ENCODE measurements at regions not wholly inside any gene's neighbourhood (a gene's known extent, or its start where the extent isn't known, plus 50 kb on each side); places are given as distances from the start of the nearest gene placed in this dataset.
"Not testable (repeated sequence)": the region's sequence is repeated elsewhere in the genome, so short reads cannot be mapped to it uniquely, and the experiment has no call there.

DNA sequence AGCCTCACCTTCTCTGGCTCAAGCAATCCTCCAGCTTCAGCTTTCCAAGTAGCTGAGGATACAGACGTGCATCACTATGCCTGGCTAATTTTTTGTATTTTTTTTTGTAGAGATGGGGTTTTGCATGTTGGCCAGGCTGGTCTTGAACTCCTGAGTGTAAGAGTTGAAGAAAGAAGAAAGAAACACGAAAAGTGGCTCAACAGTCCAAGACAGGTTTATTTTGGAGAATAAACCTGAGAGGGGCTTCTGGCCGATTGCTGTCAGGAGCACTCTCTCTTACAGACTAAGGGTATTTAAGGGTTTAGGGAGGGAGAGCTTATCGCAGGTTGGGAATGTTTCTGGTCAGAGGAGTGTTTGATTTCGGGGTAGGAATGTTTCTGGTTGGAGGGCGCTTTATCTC, 75.9 kb downstream of the RRM2 start:
- FAIRE-seq; DNase-seq (ENCODE audit: insufficient read length, low spot score): not testable (repeated sequence)

DNA sequence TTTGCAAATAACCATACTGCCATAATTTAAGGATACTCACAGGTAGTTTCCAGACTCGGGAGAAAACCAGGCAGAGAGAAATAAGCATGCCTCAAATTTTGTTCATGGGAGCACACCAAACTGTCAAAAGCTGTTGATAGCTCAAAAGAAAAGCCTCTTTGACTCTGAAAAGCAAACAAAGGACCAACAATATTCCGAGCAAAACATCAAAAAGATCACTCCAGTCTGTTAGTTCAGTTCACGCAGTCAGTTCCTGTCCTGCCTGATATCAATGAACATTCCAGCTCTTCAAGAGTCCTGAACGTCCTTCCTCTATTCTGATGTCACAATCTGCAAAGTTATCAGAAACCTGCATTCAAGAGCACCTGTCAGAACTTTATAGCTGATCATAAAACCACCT, 78.7 kb downstream of the RRM2 start:
- no peak for DNase-seq (ENCODE audit: insufficient read length, low spot score)
- FAIRE-seq: no peak

GRCh38 chr2:10202131-10202665, 79.7 kb downstream of the RRM2 start:
- DNase-seq (ENCODE audit: insufficient read length, low spot score) (no peak), FAIRE-seq (no peak)

GRCh38 chr2:10204326-10205161, 82.0 kb downstream of the RRM2 start:
- DNase-seq (ENCODE audit: insufficient read length, low spot score) (no peak), FAIRE-seq (no peak)

GRCh38 chr2:10205162-10205475, 82.6 kb downstream of the RRM2 start:
- FAIRE-seq (no peak), DNase-seq (ENCODE audit: insufficient read length, low spot score) (no peak)

DNA sequence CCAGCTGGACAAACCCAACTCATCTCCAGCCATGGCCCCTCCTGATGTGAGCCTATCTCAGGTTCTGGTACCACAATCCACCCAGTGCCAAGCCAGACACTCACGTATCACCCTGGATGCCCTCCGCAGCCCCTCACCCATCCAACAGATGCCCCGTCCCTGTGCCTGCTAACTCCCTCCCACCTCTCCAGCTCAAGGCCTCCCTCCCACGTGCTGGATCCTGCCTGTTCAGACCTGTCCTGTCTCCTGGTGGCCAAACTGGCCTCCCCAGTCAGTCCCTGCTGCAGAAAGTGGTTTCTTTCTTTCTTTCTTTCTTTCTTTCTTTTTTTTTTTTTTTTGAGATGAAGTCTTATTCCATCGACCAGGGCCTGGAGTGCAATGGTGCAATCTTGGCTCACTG, 86.2 kb downstream of the RRM2 start:
- FAIRE-seq (no peak), DNase-seq (ENCODE audit: insufficient read length, low spot score) (no peak)

GRCh38 chr2:10209406-10209935, 86.9 kb downstream of the RRM2 start:
- no peak for FAIRE-seq

DNA sequence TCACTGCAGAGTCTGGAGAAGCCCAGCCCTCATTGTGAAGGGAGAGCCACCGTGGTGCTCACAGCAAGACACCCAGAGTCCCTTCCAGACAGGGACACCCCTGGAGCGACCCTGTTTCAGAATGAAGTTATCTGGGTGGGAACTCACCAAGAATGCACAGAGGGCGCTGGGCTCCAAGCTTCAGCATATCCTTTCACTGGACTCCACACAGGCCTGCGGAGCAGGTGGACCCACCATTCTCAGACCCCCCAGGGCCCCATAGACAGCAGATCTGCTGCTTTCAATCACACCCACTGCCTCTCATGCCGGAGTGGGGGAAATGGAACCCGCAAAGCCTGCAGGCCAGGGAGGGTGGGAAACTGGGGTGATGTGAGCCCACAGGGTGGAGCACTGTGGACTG, 87.8 kb downstream of the RRM2 start:
- DNase-seq (ENCODE audit: insufficient read length, low spot score) (no peak), FAIRE-seq (no peak)

More at GRCh38 chr2:10209406-10209935, 86.9 kb downstream of the RRM2 start:
- no peak for DNase-seq (ENCODE audit: insufficient read length, low spot score)

GRCh38 chr2:10211844-10212422, 89.4 kb downstream of the RRM2 start:
- DNase-seq (ENCODE audit: insufficient read length, low spot score) (no peak), FAIRE-seq (no peak)

- FAIRE-seq (no peak), DNase-seq (ENCODE audit: insufficient read length, low spot score) (no peak)
Observed at GRCh38 chr2:10212827-10213226, 89.9 kb upstream of the HPCAL1 start.

GRCh38 chr2:10214179-10214578, 88.5 kb upstream of the HPCAL1 start:
- FAIRE-seq (no peak), DNase-seq (ENCODE audit: insufficient read length, low spot score) (no peak)

GRCh38 chr2:10215393-10215935, 87.2 kb upstream of the HPCAL1 start:
- DNase-seq (ENCODE audit: insufficient read length, low spot score) (no peak), FAIRE-seq (no peak)

GRCh38 chr2:10216677-10217488, 85.8 kb upstream of the HPCAL1 start:
- no peak for FAIRE-seq

DNA sequence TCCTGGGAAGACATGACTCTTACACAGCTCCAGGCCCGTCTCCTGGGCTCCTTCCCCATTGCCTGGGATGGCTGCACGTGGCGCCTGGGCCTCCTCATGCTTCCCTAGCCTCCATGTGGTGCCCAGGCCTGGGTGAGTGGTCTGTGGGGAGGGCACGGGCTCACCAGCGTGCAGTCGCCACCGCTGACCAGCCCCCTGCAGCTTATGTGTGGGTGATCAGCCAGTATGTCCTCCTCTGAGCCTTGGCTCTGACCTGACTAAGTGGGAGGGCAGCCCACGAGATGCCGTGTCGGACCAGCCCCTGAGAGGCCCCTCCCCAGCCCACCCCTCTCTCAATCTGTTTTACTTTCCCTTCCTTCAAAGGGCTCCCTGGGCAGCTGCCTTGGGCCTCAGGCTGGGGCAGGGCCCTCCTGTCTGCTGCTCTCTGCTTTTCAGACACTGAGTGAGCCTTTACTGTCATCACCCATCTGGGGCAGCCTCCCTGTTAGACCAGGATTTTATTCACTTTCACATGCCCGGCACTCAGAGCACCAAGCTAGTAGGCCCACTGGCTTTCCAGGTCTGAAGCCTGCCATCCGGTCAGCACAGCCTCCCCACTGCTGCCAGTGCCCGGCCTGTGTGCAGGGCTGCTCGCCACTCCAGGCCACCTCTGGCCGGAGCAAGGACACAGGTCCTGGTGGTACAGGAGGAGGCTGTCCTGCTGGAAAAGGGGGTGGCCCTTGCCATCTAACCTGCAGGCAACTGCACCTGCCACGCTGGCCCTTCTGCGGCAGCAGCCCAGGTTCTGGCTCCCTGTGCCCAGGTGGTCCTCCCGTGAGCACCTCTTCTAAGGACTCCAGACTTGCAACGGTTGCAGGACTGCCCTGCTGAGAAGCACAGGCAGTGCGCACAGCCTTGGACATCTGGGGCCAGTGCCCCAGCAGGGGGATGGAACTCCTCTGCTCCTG, 84.9 kb upstream of the HPCAL1 start:
- FAIRE-seq (no peak), DNase-seq (ENCODE audit: insufficient read length, low spot score) (no peak)

More at GRCh38 chr2:10216677-10217488, 85.8 kb upstream of the HPCAL1 start:
- DNase-seq (ENCODE audit: insufficient read length, low spot score): no peak

- FAIRE-seq (no peak), DNase-seq (ENCODE audit: insufficient read length, low spot score) (no peak)
Observed at GRCh38 chr2:10220045-10220901, 82.4 kb upstream of the HPCAL1 start.

- DNase-seq (ENCODE audit: insufficient read length, low spot score): no peak
- no peak for FAIRE-seq
Observed at GRCh38 chr2:10220902-10221391, 81.8 kb upstream of the HPCAL1 start.

- DNase-seq (ENCODE audit: insufficient read length, low spot score) (no peak), FAIRE-seq (no peak)
Observed at GRCh38 chr2:10221443-10221842, 81.3 kb upstream of the HPCAL1 start.

DNA sequence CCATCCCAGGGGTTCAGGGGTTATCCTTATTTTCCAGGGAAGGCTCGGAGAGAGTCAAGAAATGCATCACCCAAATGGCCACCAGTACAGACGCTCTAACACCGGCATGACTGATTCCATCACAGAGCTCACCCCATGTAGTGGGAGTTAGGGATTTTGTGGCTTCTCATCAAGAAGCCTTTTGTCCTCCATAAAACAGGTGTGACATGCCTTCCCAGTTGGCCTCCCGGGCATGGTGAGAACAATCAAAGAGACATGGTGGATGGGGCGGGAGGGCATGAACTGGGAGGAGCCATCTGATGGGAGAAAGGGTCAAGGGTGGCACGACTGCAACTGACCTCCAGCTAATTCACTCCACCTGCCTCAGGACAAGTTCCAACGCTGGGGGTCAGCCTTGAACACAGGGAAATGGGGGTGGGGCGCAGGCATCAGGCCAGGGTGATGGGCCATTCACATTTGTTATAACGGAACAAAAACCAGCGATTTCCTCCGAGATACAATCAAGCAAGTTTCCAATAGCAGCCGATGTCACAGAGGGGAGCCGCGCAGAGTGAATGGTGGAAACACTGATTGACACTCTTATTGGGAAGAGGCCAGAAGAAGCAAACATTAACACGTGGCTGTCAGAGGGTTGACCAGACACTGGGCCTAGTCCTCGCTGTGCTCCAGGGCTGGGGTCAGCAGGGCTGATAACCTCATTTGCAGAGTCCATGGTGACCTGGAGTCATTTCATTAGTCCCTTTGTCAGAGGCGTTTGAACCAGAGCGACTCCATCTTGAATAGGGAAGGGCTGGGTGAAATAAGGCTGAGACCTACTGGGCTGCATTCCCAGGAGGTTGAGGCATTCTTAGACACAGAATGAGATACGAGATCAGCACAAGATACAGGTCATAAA, 80.5 kb upstream of the HPCAL1 start:
- FAIRE-seq: no peak
- no peak for DNase-seq (ENCODE audit: insufficient read length, low spot score)
